Stimulated activated CD4-positive, alpha-beta T cell treated with anti-CD3 and anti-CD28 coated beads, Interleukin-15, amount 100 ng/mL, for 24 hours (primary cell): ENCODE measurements at regions not wholly inside any gene's neighbourhood (a gene's known extent, or its start where the extent isn't known, plus 50 kb on each side); places are given as distances from the start of the nearest gene placed in this dataset.
"Not testable (repeated sequence)": the region's sequence is repeated elsewhere in the genome, so short reads cannot be mapped to it uniquely, and the experiment has no call there.

ENCODE experiments used
- DNase-seq: peaks from one replicate; pipeline ENCODE4 v3.0.0-alpha.2; 2020

GRCh38 chr2:195570329-195570728, 86.7 kb upstream of the SLC39A10 start:
- DNase-seq = no peak

GRCh38 chr2:195569255-195569654, 87.8 kb upstream of the SLC39A10 start:
- DNase-seq = no peak

GRCh38 chr2:195564625-195565135, 92.3 kb upstream of the SLC39A10 start:
- DNase-seq = not testable (repeated sequence)

- peak; percentile 45 for DNase-seq
Observed at GRCh38 chr2:195563857-195564512, 93.0 kb upstream of the SLC39A10 start.

- peak; percentile 30 for DNase-seq
Observed at GRCh38 chr2:195562570-195563566, 94.2 kb upstream of the SLC39A10 start.

- DNase-seq = no peak
Observed at GRCh38 chr2:195561116-195561921, 95.7 kb upstream of the SLC39A10 start.

- DNase-seq = no peak
Observed at GRCh38 chr2:195560209-195560895, 96.7 kb upstream of the SLC39A10 start.

- DNase-seq = peak; percentile 77
Observed at GRCh38 chr2:195559431-195559914, 97.6 kb upstream of the SLC39A10 start.

- DNase-seq = no peak
Observed at GRCh38 chr2:195555971-195556370, 101.1 kb upstream of the SLC39A10 start.

- no peak for DNase-seq
Observed at GRCh38 chr2:195552581-195552980, 104.4 kb upstream of the SLC39A10 start.

- DNase-seq = no peak
Observed at GRCh38 chr2:195548198-195548940, 108.7 kb upstream of the SLC39A10 start.

- not testable (repeated sequence) for DNase-seq
Observed at GRCh38 chr2:195547268-195547840, 109.7 kb upstream of the SLC39A10 start.

- DNase-seq = no peak
Observed at GRCh38 chr2:195545811-195546210, 111.2 kb upstream of the SLC39A10 start.

GRCh38 chr2:195543902-195544894, 112.8 kb upstream of the SLC39A10 start:
- peak; percentile 38 for DNase-seq

- no peak for DNase-seq
Observed at GRCh38 chr2:195543063-195543462, 114.0 kb upstream of the SLC39A10 start.

- no peak for DNase-seq
Observed at GRCh38 chr2:195542067-195542466, 115.0 kb upstream of the SLC39A10 start.

- DNase-seq = no peak
Observed at GRCh38 chr2:195538937-195539336, 118.1 kb upstream of the SLC39A10 start.

GRCh38 chr2:195537811-195538210, 119.2 kb upstream of the SLC39A10 start:
- no peak for DNase-seq

GRCh38 chr2:195536906-195537305, 120.1 kb upstream of the SLC39A10 start:
- DNase-seq = no peak
